Uterus (tissue), 3 donors: ENCODE measurements at regions not wholly inside any gene's neighbourhood (a gene's known extent, or its start where the extent isn't known, plus 50 kb on each side); places are given as distances from the start of the nearest gene placed in this dataset.

Experiments used
- DNase-seq, 2 donors: peaks; one replicate each; pipeline ENCODE4 v3.0.0-alpha.2; 2019 to 2020
- H3K27ac ChIP-seq, 2 donors: fragments of 200-600 bp; sonication (generic); 1 replicate in 1 of 2; 2 replicates in 1 of 2; pipeline ENCODE4 v1.5.1; 2016 to 2018
- H3K27me3 ChIP-seq, 2 donors: fragments of 200-600 bp; sonication (generic); one replicate each; pipeline ENCODE4 v1.5.1; 2018 to 2019; ENCODE audit warnings: control low read depth in 1 of 2
- H3K36me3 ChIP-seq, 2 donors: fragments of 200-600 bp; sonication (generic); one replicate each; pipeline ENCODE4 v1.5.1; 2019; ENCODE audit warnings: control low read depth in 1 of 2
- H3K4me1 ChIP-seq, 2 donors: fragments of 200-600 bp; sonication (generic); one replicate each; pipeline ENCODE4 v1.5.1; 2018 to 2019; ENCODE audit warnings: control low read depth in 1 of 2
- H3K4me3 ChIP-seq, 2 donors: fragments of 200-600 bp; sonication (generic); 1 replicate in 1 of 2; 2 replicates in 1 of 2; pipeline ENCODE4 v1.5.1; 2018 to 2019; ENCODE audit warnings: mild to moderate bottlenecking in 1 of 2
- H3K9me3 ChIP-seq, 2 donors: fragments of 200-600 bp; sonication (generic); one replicate each; pipeline ENCODE4 v1.5.1; 2019; ENCODE audit warnings: control low read depth in 1 of 2
- POLR2A ChIP-seq, 2 donors: fragments of 450-650 bp; IDR thresholded peaks; one replicate each; pipeline ENCODE4 v1.6.1; 2016; ENCODE audit warnings: antibody characterized with exemption in 2 of 2, mild to moderate bottlenecking in 1 of 2, moderate library complexity in 1 of 2
- intact Hi-C: fragments of 100-400 bp; cut with DNase I; formaldehyde crosslinking; loops from one replicate; pipeline ENCODE4 v1.15.1; 2023; ENCODE audit warnings: low total_unique reads
- TF ChIP-seq, protein P1 (sequence below), 4 experiments: fragments of 200-600 bp in 2 of 4; fragments of 450-650 bp in 2 of 4; sonication (generic) in 2 of 4; IDR thresholded peaks; one replicate each; pipeline ENCODE4 v1.5.1; 2016 to 2019; ENCODE audit warnings: antibody characterized with exemption in 4 of 4, mild to moderate bottlenecking in 2 of 4, moderate library complexity in 1 of 4
- donor health status: DM: yes; HTN: yes; CAD: no.

DNA sequence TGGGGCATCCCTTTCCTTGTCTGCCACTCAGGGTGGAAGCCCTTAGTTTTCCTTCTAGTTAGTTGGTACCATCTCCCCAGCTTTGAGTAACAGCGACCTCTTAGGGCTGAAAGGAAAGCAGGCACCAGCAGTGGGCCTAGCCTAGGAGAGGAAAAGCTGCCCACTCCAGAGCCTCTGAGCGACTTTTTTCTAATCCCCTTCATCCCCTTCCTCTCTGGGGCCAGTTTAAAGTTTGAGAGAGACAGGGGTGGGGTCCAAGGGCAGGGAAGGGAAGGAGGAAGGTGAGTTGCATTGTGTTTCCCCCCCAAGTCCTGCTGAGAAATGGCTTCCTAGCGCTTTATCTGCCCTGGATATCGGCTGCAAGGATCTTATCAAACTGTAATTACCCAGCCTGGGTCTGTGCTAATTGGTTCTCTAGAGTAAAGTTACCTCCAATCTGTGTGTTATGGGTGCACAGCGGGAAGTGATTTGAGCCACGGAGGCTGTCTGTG, 573.9 kb upstream of the CADM1 start:
- no peak for TF ChIP-seq POLR2A (IDR thresholded peaks at IDR 0.05)
- no peaks in the 10 kb centered on the region for H3K36me3 ChIP-seq
- DNase-seq: no peak
- intact Hi-C loops: no loop called here
- no peaks in the 10 kb centered on the region for H3K27me3 ChIP-seq
- H3K4me1 ChIP-seq: no peaks in the 10 kb centered on the region
- no peaks in the 10 kb centered on the region for H3K9me3 ChIP-seq
- H3K4me3 ChIP-seq: no peak overlapping the region
- no peak overlapping the region for H3K27ac ChIP-seq

DNA sequence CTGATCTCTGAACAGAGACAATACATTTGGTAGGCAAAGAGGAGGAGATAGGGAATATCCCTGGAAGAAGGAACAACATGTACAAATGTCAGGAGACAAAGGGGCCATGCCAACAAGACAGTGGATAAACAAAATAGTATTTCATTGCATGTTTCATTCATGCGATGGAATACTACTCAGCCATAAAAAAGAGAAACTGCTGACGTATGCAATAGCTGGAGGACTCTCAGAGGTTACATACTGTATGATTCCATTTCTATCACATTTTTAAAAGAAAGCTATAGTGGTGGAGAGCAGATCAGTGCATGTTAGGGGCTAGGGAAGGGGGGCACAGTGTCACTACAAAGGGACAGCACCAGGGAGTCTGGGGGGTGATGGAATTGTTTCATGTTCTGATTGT, 572.9 kb upstream of the CADM1 start:
- no peak for TF ChIP-seq POLR2A (IDR thresholded peaks at IDR 0.05)
- TF ChIP-seq, protein P1, sequence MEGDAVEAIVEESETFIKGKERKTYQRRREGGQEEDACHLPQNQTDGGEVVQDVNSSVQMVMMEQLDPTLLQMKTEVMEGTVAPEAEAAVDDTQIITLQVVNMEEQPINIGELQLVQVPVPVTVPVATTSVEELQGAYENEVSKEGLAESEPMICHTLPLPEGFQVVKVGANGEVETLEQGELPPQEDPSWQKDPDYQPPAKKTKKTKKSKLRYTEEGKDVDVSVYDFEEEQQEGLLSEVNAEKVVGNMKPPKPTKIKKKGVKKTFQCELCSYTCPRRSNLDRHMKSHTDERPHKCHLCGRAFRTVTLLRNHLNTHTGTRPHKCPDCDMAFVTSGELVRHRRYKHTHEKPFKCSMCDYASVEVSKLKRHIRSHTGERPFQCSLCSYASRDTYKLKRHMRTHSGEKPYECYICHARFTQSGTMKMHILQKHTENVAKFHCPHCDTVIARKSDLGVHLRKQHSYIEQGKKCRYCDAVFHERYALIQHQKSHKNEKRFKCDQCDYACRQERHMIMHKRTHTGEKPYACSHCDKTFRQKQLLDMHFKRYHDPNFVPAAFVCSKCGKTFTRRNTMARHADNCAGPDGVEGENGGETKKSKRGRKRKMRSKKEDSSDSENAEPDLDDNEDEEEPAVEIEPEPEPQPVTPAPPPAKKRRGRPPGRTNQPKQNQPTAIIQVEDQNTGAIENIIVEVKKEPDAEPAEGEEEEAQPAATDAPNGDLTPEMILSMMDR (IDR thresholded peaks at IDR 0.05): no peak
- no peak overlapping the region for H3K4me3 ChIP-seq
- intact Hi-C loops: no loop called here
- no peak overlapping the region for H3K27ac ChIP-seq
- H3K36me3 ChIP-seq: no peaks in the 10 kb centered on the region
- H3K9me3 ChIP-seq: no peaks in the 10 kb centered on the region
- no peaks in the 10 kb centered on the region for H3K4me1 ChIP-seq
- H3K27me3 ChIP-seq: no peaks in the 10 kb centered on the region
- DNase-seq: no peak

GRCh38 chr11:116073854-116074837, 569.9 kb upstream of the CADM1 start:
- no peaks in the 10 kb centered on the region for H3K27me3 ChIP-seq
- intact Hi-C loops: no loop called here

GRCh38 chr11:116072601-116073410, 568.6 kb upstream of the CADM1 start:
- no peak overlapping the region for H3K27ac ChIP-seq
- no peak overlapping the region for H3K4me3 ChIP-seq
- H3K4me1 ChIP-seq: no peaks in the 10 kb centered on the region
- no peak for DNase-seq
- intact Hi-C loops: no loop called here
- H3K36me3 ChIP-seq: no peaks in the 10 kb centered on the region
- no peak for TF ChIP-seq POLR2A (IDR thresholded peaks at IDR 0.05)
- no peaks in the 10 kb centered on the region for H3K27me3 ChIP-seq
- H3K9me3 ChIP-seq: no peaks in the 10 kb centered on the region

More at GRCh38 chr11:116073854-116074837, 569.9 kb upstream of the CADM1 start:
- Histone ChIP-seq H3K4me3 (no peak overlapping the region), H3K27ac (peak overlapping the region in 1 of 2 donors; percentile 29), H3K9me3 (no peaks in the 10 kb centered on the region), H3K36me3 (no peaks in the 10 kb centered on the region), H3K4me1 (no peaks in the 10 kb centered on the region)
- peak; percentile 31 to 38 for DNase-seq
- TF ChIP-seq, protein P1 (IDR thresholded peaks at IDR 0.05): no peak
- TF ChIP-seq POLR2A (IDR thresholded peaks at IDR 0.05): no peak

- no peaks in the 10 kb centered on the region for H3K9me3 ChIP-seq
- H3K4me1 ChIP-seq: no peaks in the 10 kb centered on the region
- no peaks in the 10 kb centered on the region for H3K27me3 ChIP-seq
- no peaks in the 10 kb centered on the region for H3K36me3 ChIP-seq
- intact Hi-C loops: no loop called here
- no peak for TF ChIP-seq POLR2A (IDR thresholded peaks at IDR 0.05)
- TF ChIP-seq, protein P1 (IDR thresholded peaks at IDR 0.05): no peak
- H3K27ac ChIP-seq: no peak overlapping the region
- no peak overlapping the region for H3K4me3 ChIP-seq
- DNase-seq: no peak
Measured at GRCh38 chr11:116072133-116072532, 567.9 kb upstream of the CADM1 start.
